Body of pancreas (tissue), 4 donors: ENCODE measurements at regions not wholly inside any gene's neighbourhood (a gene's known extent, or its start where the extent isn't known, plus 50 kb on each side); places are given as distances from the start of the nearest gene placed in this dataset.

ENCODE experiments used
- ATAC-seq: fragments of 150-250 bp; one replicate; pipeline ENCODE4 v1.9.1; 2016
- DNase-seq, 4 donors: peaks; one replicate each; pipeline ENCODE4 v3.0.0-alpha.2; 2019
- H3K27ac ChIP-seq, 4 donors: fragments of 200-600 bp; sonication (generic); 1 replicate in 3 of 4; 2 replicates in 1 of 4; pipeline versions ENCODE4 v1.5.1 to v1.6.1; 2016 to 2019; ENCODE audit warnings: mild to moderate bottlenecking in 1 of 4, mixed read lengths in 1 of 4, moderate library complexity in 1 of 4
- H3K27me3 ChIP-seq, 2 donors: fragments of 200-600 bp; sonication (generic); one replicate each; pipeline ENCODE4 v1.6.0; 2016; ENCODE audit warnings: mild to moderate bottlenecking in 1 of 2
- H3K36me3 ChIP-seq, 2 donors: fragments of 200-600 bp; sonication (generic); replicated peaks in 1 of 2; 2 replicates each; pipeline ENCODE4 v1.5.1; 2016; ENCODE audit warnings: low read depth in 2 of 2; ENCODE audit not compliant: insufficient read depth in 1 of 2
- H3K4me1 ChIP-seq: fragments of 200-600 bp; sonication (generic); one replicate; pipeline ENCODE4 v1.6.0; 2016
- H3K4me3 ChIP-seq, 2 donors: fragments of 200-600 bp; sonication (generic); 1 replicate in 1 of 2; 2 replicates in 1 of 2; pipeline ENCODE4 v1.5.1; 2016 to 2019
- H3K9me3 ChIP-seq, 3 donors: fragments of 200-600 bp; sonication (generic); 1 replicate in 2 of 3; 2 replicates in 1 of 3; pipeline ENCODE4 v1.5.1; 2016
- POLR2A ChIP-seq, 3 donors: fragments of 450-650 bp; IDR thresholded peaks; one replicate each; pipeline ENCODE4 v1.6.1; 2016; ENCODE audit warnings: antibody characterized with exemption in 3 of 3, mild to moderate bottlenecking in 2 of 3
- WGBS, 2 donors: methylation state at CpG; one replicate each; pipeline ENCODE4 v1.1.5; 2017; 5-methylcytosine and 5-hydroxymethylcytosine counted together
- intact Hi-C: fragments of 100-400 bp; cut with DNase I; formaldehyde crosslinking; loops from one replicate; pipeline ENCODE4 v1.15.1; 2023
- TF ChIP-seq, protein P1 (sequence below), 7 experiments: fragments of 450-650 bp in 4 of 7; fragments of 200-600 bp in 3 of 7; sonication (generic) in 3 of 7; IDR thresholded peaks; one replicate each; pipeline ENCODE4 v1.5.1; 2016 to 2019; ENCODE audit warnings: antibody characterized with exemption in 7 of 7

DNA sequence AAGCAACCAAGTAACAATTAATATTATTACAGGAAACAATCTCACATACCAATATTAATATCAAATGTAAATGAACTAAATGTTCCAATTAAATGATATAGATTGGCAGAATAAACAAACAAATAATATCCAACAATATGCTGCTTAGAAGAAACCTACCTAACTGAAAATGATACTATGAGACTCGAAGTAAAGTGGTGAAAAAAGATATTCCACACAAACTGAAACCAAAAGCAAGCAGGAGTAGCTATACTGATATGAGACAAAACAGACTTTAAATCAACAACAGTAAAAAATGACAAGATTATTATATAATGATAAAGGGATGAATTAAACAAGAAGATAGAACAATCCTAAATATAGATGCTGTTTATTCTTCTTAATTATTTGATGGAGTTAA is 140.1 kb downstream of the SPANXN4 start:
- no peak for ATAC-seq
- no peak for DNase-seq
- 39 to 47% methylated on average over 1 of the region's 1 CpG for WGBS, 2 donors
- H3K9me3 ChIP-seq, result no peaks in the 10 kb centered on the region
- TF ChIP-seq, protein P1, sequence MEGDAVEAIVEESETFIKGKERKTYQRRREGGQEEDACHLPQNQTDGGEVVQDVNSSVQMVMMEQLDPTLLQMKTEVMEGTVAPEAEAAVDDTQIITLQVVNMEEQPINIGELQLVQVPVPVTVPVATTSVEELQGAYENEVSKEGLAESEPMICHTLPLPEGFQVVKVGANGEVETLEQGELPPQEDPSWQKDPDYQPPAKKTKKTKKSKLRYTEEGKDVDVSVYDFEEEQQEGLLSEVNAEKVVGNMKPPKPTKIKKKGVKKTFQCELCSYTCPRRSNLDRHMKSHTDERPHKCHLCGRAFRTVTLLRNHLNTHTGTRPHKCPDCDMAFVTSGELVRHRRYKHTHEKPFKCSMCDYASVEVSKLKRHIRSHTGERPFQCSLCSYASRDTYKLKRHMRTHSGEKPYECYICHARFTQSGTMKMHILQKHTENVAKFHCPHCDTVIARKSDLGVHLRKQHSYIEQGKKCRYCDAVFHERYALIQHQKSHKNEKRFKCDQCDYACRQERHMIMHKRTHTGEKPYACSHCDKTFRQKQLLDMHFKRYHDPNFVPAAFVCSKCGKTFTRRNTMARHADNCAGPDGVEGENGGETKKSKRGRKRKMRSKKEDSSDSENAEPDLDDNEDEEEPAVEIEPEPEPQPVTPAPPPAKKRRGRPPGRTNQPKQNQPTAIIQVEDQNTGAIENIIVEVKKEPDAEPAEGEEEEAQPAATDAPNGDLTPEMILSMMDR (IDR thresholded peaks at IDR 0.05), result no peak
- no peak for TF ChIP-seq POLR2A (IDR thresholded peaks at IDR 0.05)
- H3K4me1 ChIP-seq, result no peaks in the 10 kb centered on the region
- no peaks in the 10 kb centered on the region for H3K27me3 ChIP-seq
- no peak overlapping the region for H3K4me3 ChIP-seq
- H3K27ac ChIP-seq, result no peak overlapping the region
- H3K36me3 ChIP-seq, result no peaks in the 10 kb centered on the region
- intact Hi-C loops, result no loop called here

DNA sequence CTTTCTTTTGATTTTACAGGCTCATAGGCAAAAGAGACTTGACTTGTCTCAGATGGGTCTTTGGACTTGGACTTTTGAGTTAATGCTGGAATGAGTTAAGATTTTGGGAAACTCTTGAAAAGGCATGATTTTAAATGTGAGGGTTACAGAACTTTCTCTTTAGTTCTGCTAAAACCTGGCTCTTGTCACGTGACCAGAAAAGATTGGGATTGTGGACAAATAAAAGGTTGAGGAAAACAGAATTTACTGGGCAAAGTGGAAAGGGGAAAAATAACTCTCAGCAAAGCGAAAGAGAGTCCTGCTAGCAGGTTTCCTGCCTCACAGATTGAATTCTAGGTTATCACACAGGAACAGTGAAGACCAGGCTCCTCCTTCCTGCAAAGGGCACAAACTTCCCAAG is 114.0 kb downstream of the SPANXN4 start:
- WGBS, 2 donors, result 53 to 60% methylated on average over 2 of the region's 2 CpGs
- no peak for ATAC-seq
- H3K4me3 ChIP-seq, result no peak overlapping the region

DNA sequence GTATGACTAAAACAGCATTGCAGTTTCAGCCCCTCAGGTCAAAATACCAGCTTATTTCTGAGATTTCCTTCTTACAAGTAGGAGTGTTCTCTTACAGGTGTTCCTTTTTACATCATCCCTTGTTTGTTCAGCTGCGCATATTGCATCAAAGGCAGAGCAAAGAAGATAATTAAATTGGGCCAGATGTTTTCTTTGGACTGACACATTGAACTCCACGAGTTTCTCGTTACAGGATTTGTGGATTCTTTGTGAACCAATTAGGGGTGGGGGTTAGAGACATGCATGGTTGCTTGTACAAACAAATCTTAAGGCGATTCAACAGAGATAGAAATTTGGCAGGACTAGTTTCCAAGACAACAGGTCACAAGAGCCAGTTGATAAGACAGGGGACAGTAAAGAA is 95.7 kb downstream of the SPANXN4 start:
- WGBS, 2 donors, result 10 to 18% methylated on average over 4 of the region's 4 CpGs
- intact Hi-C loops, result no loop called here
- no peak overlapping the region for H3K27ac ChIP-seq
- ATAC-seq (no peak), DNase-seq (peak in 1 of 4 donors; percentile 30)
- no peaks in the 10 kb centered on the region for H3K27me3 ChIP-seq
- no peaks in the 10 kb centered on the region for H3K9me3 ChIP-seq
- TF ChIP-seq, protein P1 (IDR thresholded peaks at IDR 0.05), result no peak
- no peak for TF ChIP-seq POLR2A (IDR thresholded peaks at IDR 0.05)
- H3K36me3 ChIP-seq, result no peaks in the 10 kb centered on the region
- H3K4me1 ChIP-seq, result no peaks in the 10 kb centered on the region
- H3K4me3 ChIP-seq, result no peak overlapping the region

More for the DNA sequence above, 114.0 kb downstream of the SPANXN4 start:
- H3K4me1 ChIP-seq, result no peaks in the 10 kb centered on the region
- no peaks in the 10 kb centered on the region for H3K27me3 ChIP-seq
- H3K9me3 ChIP-seq, result no peaks in the 10 kb centered on the region
- H3K27ac ChIP-seq, result no peak overlapping the region
- no peak for DNase-seq
- intact Hi-C loops, result no loop called here
- no peaks in the 10 kb centered on the region for H3K36me3 ChIP-seq
- no peak for TF ChIP-seq POLR2A (IDR thresholded peaks at IDR 0.05)
- TF ChIP-seq, protein P1 (IDR thresholded peaks at IDR 0.05), result no peak

DNA sequence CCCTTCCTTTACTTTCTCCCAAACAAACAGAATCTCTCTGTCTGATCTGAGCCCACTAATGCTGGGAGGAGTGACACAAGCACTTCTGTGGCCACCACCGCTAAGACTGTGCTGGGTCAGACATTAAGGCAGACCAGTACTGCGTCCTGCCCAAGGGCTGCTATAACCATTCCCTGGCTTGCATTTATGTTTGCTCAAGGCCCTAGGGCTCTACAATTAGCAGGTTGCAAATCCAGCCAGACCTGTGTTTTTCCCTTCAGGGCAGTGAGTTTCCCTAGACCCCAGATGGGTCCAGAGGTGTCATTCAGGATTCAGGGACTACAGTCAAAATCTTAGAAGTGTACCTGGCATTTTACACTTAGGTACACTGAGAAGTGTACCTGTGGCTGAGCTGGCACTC is 89.7 kb downstream of the SPANXN4 start:
- H3K36me3 ChIP-seq, result no peaks in the 10 kb centered on the region
- H3K9me3 ChIP-seq, result no peaks in the 10 kb centered on the region
- no peaks in the 10 kb centered on the region for H3K4me1 ChIP-seq
- H3K4me3 ChIP-seq, result no peak overlapping the region
- H3K27ac ChIP-seq, result no peak overlapping the region
- DNase-seq, result no peak
- intact Hi-C loops, result no loop called here
- no peak for TF ChIP-seq POLR2A (IDR thresholded peaks at IDR 0.05)
- no peaks in the 10 kb centered on the region for H3K27me3 ChIP-seq
- no CpG with 5 or more reads among the region's 2 CpGs for WGBS, 2 donors
- no peak for ATAC-seq

DNA sequence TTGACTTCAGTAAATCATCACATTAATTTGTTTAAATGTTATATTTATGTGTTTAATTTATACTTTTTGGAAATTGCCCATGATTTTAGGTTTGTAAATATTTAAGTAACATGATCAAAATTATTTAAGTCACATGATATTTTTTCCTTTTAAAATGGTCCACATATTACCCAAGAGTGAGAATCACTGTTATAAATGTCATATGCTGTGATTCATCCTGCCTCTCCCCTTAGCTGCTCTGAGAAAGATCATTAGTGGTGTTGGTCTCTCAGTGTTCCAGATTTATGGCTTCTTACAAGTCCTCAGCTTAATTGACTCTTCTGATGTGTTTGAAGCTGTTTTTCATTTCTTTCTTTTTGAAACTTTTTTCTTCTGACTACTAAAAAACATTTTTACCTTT is 70.1 kb downstream of the SPANXN4 start:
- intact Hi-C loops, result no loop called here
- DNase-seq (no peak), ATAC-seq (no peak)
- Histone ChIP-seq H3K36me3 (no peaks in the 10 kb centered on the region), H3K27ac (no peak overlapping the region), H3K27me3 (no peaks in the 10 kb centered on the region), H3K4me1 (no peaks in the 10 kb centered on the region), H3K9me3 (no peaks in the 10 kb centered on the region), H3K4me3 (no peak overlapping the region)
- no peak for TF ChIP-seq POLR2A (IDR thresholded peaks at IDR 0.05)
- TF ChIP-seq, protein P1 (IDR thresholded peaks at IDR 0.05), result no peak
